ENCODE measurements at regions not wholly inside any gene's neighbourhood (a gene's known extent, or its start where the extent isn't known, plus 50 kb on each side); places are given as distances from the start of the nearest gene placed in this dataset.

- no peaks in the 10 kb centered on the region for H3K36me3 ChIP-seq
- H3K4me3 ChIP-seq: no peak overlapping the region
- H3K27me3 ChIP-seq: no peaks in the 10 kb centered on the region
- intact Hi-C loops (cut with DNase I; ENCODE audit: low total_unique reads): loop anchor here (5.0 kb wide), 1 partner anchor 677 kb away; no protein-coding TSS in a partner anchor
- H3K4me1 ChIP-seq: no peaks in the 10 kb centered on the region
- no peak for DNase-seq
- no peak overlapping the region for H3K27ac ChIP-seq
- no peaks in the 10 kb centered on the region for H3K9me3 ChIP-seq
- TF ChIP-seq, protein P1, sequence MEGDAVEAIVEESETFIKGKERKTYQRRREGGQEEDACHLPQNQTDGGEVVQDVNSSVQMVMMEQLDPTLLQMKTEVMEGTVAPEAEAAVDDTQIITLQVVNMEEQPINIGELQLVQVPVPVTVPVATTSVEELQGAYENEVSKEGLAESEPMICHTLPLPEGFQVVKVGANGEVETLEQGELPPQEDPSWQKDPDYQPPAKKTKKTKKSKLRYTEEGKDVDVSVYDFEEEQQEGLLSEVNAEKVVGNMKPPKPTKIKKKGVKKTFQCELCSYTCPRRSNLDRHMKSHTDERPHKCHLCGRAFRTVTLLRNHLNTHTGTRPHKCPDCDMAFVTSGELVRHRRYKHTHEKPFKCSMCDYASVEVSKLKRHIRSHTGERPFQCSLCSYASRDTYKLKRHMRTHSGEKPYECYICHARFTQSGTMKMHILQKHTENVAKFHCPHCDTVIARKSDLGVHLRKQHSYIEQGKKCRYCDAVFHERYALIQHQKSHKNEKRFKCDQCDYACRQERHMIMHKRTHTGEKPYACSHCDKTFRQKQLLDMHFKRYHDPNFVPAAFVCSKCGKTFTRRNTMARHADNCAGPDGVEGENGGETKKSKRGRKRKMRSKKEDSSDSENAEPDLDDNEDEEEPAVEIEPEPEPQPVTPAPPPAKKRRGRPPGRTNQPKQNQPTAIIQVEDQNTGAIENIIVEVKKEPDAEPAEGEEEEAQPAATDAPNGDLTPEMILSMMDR (IDR thresholded peaks at IDR 0.05): no peak
These were observed 351.4 kb upstream of the NPVF start for GRCh38 chr7:25579778-25580075.

DNA sequence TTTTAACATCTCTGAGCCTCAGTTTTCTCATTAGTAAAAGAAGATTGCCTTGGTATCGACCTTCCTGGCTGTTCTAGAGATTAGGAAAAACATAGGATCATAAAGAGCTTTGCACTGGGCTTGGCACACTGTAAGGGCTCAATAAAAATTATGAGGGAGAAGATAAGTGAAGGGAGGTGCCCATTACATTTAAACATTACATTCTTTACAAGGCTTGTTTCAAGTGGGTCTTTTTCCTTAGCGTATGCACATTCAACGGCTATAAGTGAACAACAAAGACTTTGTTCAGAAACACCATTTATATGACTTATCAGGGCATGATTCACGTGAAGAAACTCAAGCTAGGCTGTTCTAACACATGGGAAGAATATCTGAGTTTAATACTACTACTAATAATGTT is 351.9 kb upstream of the NPVF start:
- H3K27me3 ChIP-seq: no peaks in the 10 kb centered on the region
- no peaks in the 10 kb centered on the region for H3K9me3 ChIP-seq
- TF ChIP-seq, protein P1 (IDR thresholded peaks at IDR 0.05): no peak
- no peak overlapping the region for H3K4me3 ChIP-seq
- no peak overlapping the region for H3K27ac ChIP-seq
- no peaks in the 10 kb centered on the region for H3K36me3 ChIP-seq
- intact Hi-C loops (cut with DNase I; ENCODE audit: low total_unique reads): loop anchor here (5.0 kb wide), 1 partner anchor 678 kb away; no protein-coding TSS in a partner anchor
- no peak for DNase-seq
- H3K4me1 ChIP-seq: no peaks in the 10 kb centered on the region

- Histone ChIP-seq H3K4me1 (no peaks in the 10 kb centered on the region), H3K27me3 (no peaks in the 10 kb centered on the region), H3K4me3 (no peak overlapping the region), H3K27ac (no peak overlapping the region), H3K36me3 (no peaks in the 10 kb centered on the region), H3K9me3 (no peaks in the 10 kb centered on the region)
- no peak for DNase-seq
- intact Hi-C loops (cut with DNase I; ENCODE audit: low total_unique reads): loop anchor here (5.0 kb wide), 1 partner anchor 681 kb away; no protein-coding TSS in a partner anchor
- TF ChIP-seq, protein P1 (IDR thresholded peaks at IDR 0.05): no peak
These were observed 355.3 kb upstream of the NPVF start for GRCh38 chr7:25583621-25584020.

GRCh38 chr7:25584112-25584938 is 356.0 kb upstream of the NPVF start:
- DNase-seq: no peak
- no peaks in the 10 kb centered on the region for H3K9me3 ChIP-seq
- intact Hi-C loops (cut with DNase I; ENCODE audit: low total_unique reads): loop anchor here (5.0 kb wide), 1 partner anchor 682 kb away; no protein-coding TSS in a partner anchor
- no peaks in the 10 kb centered on the region for H3K27me3 ChIP-seq
- H3K27ac ChIP-seq: no peak overlapping the region
- H3K4me1 ChIP-seq: no peaks in the 10 kb centered on the region
- no peaks in the 10 kb centered on the region for H3K36me3 ChIP-seq
- no peak overlapping the region for H3K4me3 ChIP-seq
- TF ChIP-seq, protein P1 (IDR thresholded peaks at IDR 0.05): no peak

GRCh38 chr7:25586513-25586912 is 358.2 kb upstream of the NPVF start:
- intact Hi-C loops (cut with DNase I; ENCODE audit: low total_unique reads): no loop called here
- H3K27me3 ChIP-seq: no peaks in the 10 kb centered on the region
- no peak overlapping the region for H3K27ac ChIP-seq
- H3K4me1 ChIP-seq: no peaks in the 10 kb centered on the region
- no peaks in the 10 kb centered on the region for H3K9me3 ChIP-seq
- no peak for DNase-seq
- H3K36me3 ChIP-seq: no peaks in the 10 kb centered on the region
- TF ChIP-seq, protein P1 (IDR thresholded peaks at IDR 0.05): no peak
- H3K4me3 ChIP-seq: no peak overlapping the region
